PFSK-1 (cell line): ENCODE measurements at regions not wholly inside any gene's neighbourhood (a gene's known extent, or its start where the extent isn't known, plus 50 kb on each side); places are given as distances from the start of the nearest gene placed in this dataset.

Experiments
- FOXP2 ChIP-seq: optimal IDR thresholded peaks from 2 replicates; pipeline ENCODE3; 2011; ENCODE audit warnings: borderline replicate concordance, control low read depth, inconsistent platforms; ENCODE audit not compliant: insufficient read depth; ENCODE audit errors: extremely low read length, extremely low read depth
- POLR2AphosphoS5 ChIP-seq: IDR thresholded peaks from 2 replicates; pipeline ENCODE4 v1.6.1; 2012; ENCODE audit warnings: low read depth, mild to moderate bottlenecking, control low read depth, low read length, moderate library complexity
- SIN3A ChIP-seq: IDR thresholded peaks from 2 replicates; pipeline ENCODE4 v1.6.1; 2012; ENCODE audit warnings: mild to moderate bottlenecking, low read length, moderate library complexity, borderline replicate concordance; ENCODE audit not compliant: insufficient read depth
- TAF1 ChIP-seq: IDR thresholded peaks from 2 replicates; pipeline ENCODE4 v1.6.1; 2012; ENCODE audit warnings: low read length, control low read depth, borderline replicate concordance; ENCODE audit not compliant: insufficient read depth
- TF ChIP-seq, protein P1 (sequence below), 2 experiments: IDR thresholded peaks; 2 replicates each; pipeline versions ENCODE4 v1.6.1 to v1.8.0; 2011 to 2012; ENCODE audit warnings: low read depth in 2 of 2, low read length in 2 of 2, control low read depth in 1 of 2, inconsistent platforms in 1 of 2, mild to moderate bottlenecking in 1 of 2, moderate library complexity in 1 of 2; ENCODE audit not compliant: insufficient read depth in 1 of 2

GRCh38 chr11:134712228-134713145, 300.4 kb upstream of the B3GAT1 start:
- TF ChIP-seq FOXP2: no peak
- no peak for TF ChIP-seq TAF1
- no peak for TF ChIP-seq SIN3A
- no peak for TF ChIP-seq POLR2AphosphoS5
- TF ChIP-seq, protein P1, sequence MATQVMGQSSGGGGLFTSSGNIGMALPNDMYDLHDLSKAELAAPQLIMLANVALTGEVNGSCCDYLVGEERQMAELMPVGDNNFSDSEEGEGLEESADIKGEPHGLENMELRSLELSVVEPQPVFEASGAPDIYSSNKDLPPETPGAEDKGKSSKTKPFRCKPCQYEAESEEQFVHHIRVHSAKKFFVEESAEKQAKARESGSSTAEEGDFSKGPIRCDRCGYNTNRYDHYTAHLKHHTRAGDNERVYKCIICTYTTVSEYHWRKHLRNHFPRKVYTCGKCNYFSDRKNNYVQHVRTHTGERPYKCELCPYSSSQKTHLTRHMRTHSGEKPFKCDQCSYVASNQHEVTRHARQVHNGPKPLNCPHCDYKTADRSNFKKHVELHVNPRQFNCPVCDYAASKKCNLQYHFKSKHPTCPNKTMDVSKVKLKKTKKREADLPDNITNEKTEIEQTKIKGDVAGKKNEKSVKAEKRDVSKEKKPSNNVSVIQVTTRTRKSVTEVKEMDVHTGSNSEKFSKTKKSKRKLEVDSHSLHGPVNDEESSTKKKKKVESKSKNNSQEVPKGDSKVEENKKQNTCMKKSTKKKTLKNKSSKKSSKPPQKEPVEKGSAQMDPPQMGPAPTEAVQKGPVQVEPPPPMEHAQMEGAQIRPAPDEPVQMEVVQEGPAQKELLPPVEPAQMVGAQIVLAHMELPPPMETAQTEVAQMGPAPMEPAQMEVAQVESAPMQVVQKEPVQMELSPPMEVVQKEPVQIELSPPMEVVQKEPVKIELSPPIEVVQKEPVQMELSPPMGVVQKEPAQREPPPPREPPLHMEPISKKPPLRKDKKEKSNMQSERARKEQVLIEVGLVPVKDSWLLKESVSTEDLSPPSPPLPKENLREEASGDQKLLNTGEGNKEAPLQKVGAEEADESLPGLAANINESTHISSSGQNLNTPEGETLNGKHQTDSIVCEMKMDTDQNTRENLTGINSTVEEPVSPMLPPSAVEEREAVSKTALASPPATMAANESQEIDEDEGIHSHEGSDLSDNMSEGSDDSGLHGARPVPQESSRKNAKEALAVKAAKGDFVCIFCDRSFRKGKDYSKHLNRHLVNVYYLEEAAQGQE (IDR thresholded peaks at IDR 0.05; ENCODE audit: insufficient read depth in 1 of 2, low read depth in 2 of 2, low read length in 2 of 2): no peak

DNA sequence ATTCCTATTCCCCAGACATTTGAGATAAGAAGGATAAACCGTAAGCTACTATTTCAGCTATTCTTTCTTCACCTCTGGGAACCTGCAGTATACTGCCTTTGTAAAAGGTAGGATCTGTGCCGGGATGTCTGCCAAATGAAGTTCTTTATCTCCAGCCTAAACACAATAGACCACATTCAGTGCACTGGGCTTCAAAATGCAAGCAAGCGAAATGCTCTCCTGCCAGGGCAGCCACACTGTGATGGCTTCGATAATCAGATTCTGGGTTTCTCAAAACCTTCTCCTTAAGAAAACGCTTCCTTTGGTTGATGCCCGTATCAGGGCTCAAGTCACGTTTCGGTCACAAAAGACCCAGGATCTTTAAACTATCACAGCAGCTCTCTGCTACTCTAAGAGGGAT, 299.5 kb upstream of the B3GAT1 start:
- no peak for TF ChIP-seq SIN3A

DNA sequence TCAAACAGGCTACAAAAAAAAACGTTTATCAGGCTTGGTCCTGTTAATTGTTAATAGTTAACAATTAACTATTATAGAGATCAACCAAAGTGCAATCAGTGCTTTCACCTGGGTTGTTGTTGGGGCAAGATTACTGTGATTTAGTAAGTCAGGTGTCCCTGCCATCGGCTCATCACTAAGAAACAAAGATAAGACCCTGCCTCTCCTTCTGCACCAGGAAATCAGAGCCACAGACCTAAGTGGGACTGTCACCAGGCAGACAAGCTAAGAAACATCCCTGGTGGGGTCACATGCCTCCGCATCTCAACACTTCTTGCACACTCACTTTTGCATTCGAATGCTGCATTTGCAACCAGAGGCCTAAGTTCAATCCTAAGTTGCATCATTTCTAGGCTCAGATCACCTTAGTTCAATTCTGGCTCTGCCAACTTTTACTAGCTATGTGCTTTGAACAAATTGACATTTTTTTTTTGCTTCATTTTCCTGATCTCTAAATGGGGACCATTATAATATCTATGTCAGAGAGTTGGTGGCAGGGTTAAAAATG, 298.9 kb upstream of the B3GAT1 start:
- TF ChIP-seq SIN3A (no peak), POLR2AphosphoS5 (no peak), TAF1 (no peak), FOXP2 (no peak)
- TF ChIP-seq, protein P1 (IDR thresholded peaks at IDR 0.05; ENCODE audit: insufficient read depth in 1 of 2, low read depth in 2 of 2, low read length in 2 of 2): no peak

- no peak for TF ChIP-seq FOXP2
- TF ChIP-seq TAF1: no peak
- TF ChIP-seq SIN3A: no peak
- TF ChIP-seq, protein P1 (IDR thresholded peaks at IDR 0.05; ENCODE audit: insufficient read depth in 1 of 2, low read depth in 2 of 2, low read length in 2 of 2): no peak
- no peak for TF ChIP-seq POLR2AphosphoS5
Observed at GRCh38 chr11:134705858-134706257, 293.8 kb upstream of the B3GAT1 start.

DNA sequence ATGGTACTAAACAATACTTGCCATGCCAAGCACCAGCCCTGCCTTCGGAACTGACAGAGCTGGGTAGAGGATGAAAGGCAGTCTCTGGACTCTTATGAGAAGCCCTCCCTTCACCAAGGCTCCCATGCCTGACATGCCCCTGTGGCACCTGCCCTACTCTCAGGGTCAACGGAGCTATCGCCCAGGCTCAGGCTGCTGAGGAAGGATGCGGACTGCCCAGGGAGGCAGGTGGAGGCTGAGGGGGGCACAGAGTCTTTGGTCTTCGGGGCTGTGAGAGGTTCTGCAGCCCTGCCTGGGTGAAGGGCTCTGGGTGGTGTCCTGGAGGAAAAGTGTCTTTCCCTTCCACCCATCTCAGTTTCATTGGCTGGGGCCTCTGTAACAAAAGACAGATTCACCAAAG, 290.8 kb upstream of the B3GAT1 start:
- TF ChIP-seq TAF1 (no peak), SIN3A (no peak), POLR2AphosphoS5 (no peak), FOXP2 (no peak)
- TF ChIP-seq, protein P1 (IDR thresholded peaks at IDR 0.05; ENCODE audit: insufficient read depth in 1 of 2, low read depth in 2 of 2, low read length in 2 of 2): no peak
